Aorta (tissue), 5 donors: ENCODE measurements at regions not wholly inside any gene's neighbourhood (a gene's known extent, or its start where the extent isn't known, plus 50 kb on each side); places are given as distances from the start of the nearest gene placed in this dataset.
A peak's percentile ranks its signal among the peaks of the same experiment; 100 is the strongest.
"Not testable (repeated sequence)": the region's sequence is repeated elsewhere in the genome, so short reads cannot be mapped to it uniquely, and the experiment has no call there.

Source experiments
- ATAC-seq: fragments of 200-7000 bp; cut with Tn5 transposase; one replicate; pipeline ENCODE4 v1.9.1; 2022; ENCODE audit warnings: moderate library complexity; ENCODE audit not compliant: low FRiP score
- DNase-seq, 2 donors: peaks; one replicate each; pipeline ENCODE4 v3.0.0-alpha.2; 2020
- H3K27ac ChIP-seq, 2 donors: one replicate each; pipeline ENCODE4 v1.5.1; 2013; ENCODE audit warnings: low read length in 2 of 2, mild to moderate bottlenecking in 2 of 2, moderate library complexity in 2 of 2, control low read depth in 1 of 2, inconsistent platforms in 1 of 2, low read depth in 1 of 2
- H3K27me3 ChIP-seq, 2 donors: one replicate each; pipeline ENCODE4 v1.6.1; 2013; ENCODE audit warnings: control low read depth in 1 of 2, low read length in 1 of 2, mild to moderate bottlenecking in 1 of 2, moderate library complexity in 1 of 2; ENCODE audit not compliant: insufficient read depth in 2 of 2, control insufficient read depth in 1 of 2
- H3K36me3 ChIP-seq, 2 donors: one replicate each; pipeline ENCODE4 v1.6.1; 2013; ENCODE audit warnings: control low read depth in 1 of 2, low read length in 1 of 2, mild to moderate bottlenecking in 1 of 2; ENCODE audit not compliant: insufficient read depth in 2 of 2, control insufficient read depth in 1 of 2
- H3K4me1 ChIP-seq, 2 donors: one replicate each; pipeline ENCODE4 v1.6.1; 2013; ENCODE audit warnings: low read length in 2 of 2, control low read depth in 1 of 2, mild to moderate bottlenecking in 1 of 2, moderate library complexity in 1 of 2; ENCODE audit not compliant: insufficient read depth in 2 of 2, control insufficient read depth in 1 of 2
- H3K4me3 ChIP-seq, 2 donors: one replicate each; pipeline ENCODE4 v1.5.1; 2013; ENCODE audit warnings: low read length in 2 of 2, control low read depth in 1 of 2, mild to moderate bottlenecking in 1 of 2
- H3K9me3 ChIP-seq: one replicate; pipeline ENCODE4 v1.6.1; 2013; ENCODE audit warnings: mild to moderate bottlenecking, low read length; ENCODE audit not compliant: control insufficient read depth
- WGBS, 2 donors: extraction: QIAGEN DNeasy Blood & Tissue Kit; methylation state at CpG; one replicate each; pipeline ENCODE4 v1.1.7; 2013; 5-methylcytosine and 5-hydroxymethylcytosine counted together
- intact Hi-C, 2 donors: fragments of 100-400 bp; cut with DNase I; formaldehyde crosslinking; loops; one replicate each; pipeline versions ENCODE4 v1.14.2 to v1.15.0; 2022
- donor health status: healthy with polysubstance abuse.
- donor health status: Bipolar disorder and iron deficiency.
- donor health status: DM: no; HTN: no; CAD: no.
- donor health status: DM: no; HTN: no; CAD: no.
- donor health status: DM: yes; HTN: yes; CAD: no.

DNA sequence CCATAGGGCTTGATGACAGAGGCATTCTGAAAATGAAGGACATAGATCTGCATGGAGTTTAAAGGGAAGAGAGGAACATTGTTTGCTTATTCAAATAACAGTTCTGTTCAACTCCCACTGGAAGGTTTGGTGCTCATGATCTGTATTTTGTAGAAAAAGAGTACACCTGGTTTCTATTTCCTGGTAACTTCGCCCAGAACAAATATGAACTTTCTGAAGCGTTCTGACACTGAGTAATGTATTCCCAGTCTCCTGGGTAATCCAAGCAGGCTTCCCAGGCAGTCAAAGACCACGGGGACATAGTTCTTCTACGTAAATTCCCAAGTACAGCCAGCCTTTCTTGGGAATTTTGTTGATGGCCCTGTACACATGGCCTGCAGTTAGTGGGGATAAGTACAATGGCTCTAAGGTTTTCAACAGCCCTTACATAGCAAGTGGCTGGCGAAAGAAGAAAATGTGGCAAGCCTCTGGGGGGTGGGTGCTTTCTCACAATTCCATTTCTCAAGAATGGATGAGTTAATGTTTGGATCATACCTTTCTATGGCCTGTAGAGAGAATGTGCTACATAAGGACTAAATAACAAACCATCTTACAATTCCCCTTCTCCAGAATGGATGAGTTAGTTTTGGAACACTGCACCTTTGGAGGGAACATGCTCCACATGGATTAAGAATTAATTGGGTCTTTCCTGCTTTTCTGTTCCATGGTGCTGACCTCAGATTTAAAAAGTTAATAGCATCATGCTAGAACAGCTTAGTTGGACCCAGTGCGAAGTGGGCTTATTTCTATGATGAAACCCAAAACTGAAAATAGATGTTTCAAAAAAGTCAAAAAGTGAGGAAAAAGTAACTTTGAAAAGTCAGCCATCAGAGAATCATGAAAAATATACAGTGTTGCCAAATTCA lies 52.7 kb downstream of the COL6A6 start:
- H3K27ac ChIP-seq, result no peak overlapping the region
- H3K9me3 ChIP-seq, result no peaks in the 10 kb centered on the region
- H3K36me3 ChIP-seq, result no peaks in the 10 kb centered on the region
- intact Hi-C loops, result no loop called here
- 84 to 88% methylated on average over 6 of the region's 6 CpGs for WGBS, 2 donors
- DNase-seq (no peak), ATAC-seq (no peak)
- H3K4me1 ChIP-seq, result peaks cover 0 to 2% of the 10 kb centered on the region in 2 donors
- peaks cover 0 to 1% of the 10 kb centered on the region in 2 donors for H3K27me3 ChIP-seq
- no peak overlapping the region for H3K4me3 ChIP-seq

GRCh38 chr3:130572769-130573168 lies 55.8 kb downstream of the COL6A6 start:
- WGBS, 2 donors, result 2 to 10% methylated on average over 2 of the region's 2 CpGs
- ATAC-seq (no peak), DNase-seq (no peak)
- Histone ChIP-seq H3K4me1 (peaks cover 0 to 9% of the 10 kb centered on the region in 2 donors), H3K27ac (no peak overlapping the region), H3K27me3 (no peaks in the 10 kb centered on the region), H3K4me3 (no peak overlapping the region), H3K36me3 (no peaks in the 10 kb centered on the region), H3K9me3 (no peaks in the 10 kb centered on the region)
- intact Hi-C loops, result no loop called here

- peak overlapping the region; percentile 36 to 76 for H3K27ac ChIP-seq
- DNase-seq, result no peak
- peaks cover 0 to 14% of the 10 kb centered on the region in 2 donors for H3K4me1 ChIP-seq
- H3K9me3 ChIP-seq, result no peaks in the 10 kb centered on the region
- ATAC-seq, result peak; percentile 39
- no peaks in the 10 kb centered on the region for H3K27me3 ChIP-seq
- H3K4me3 ChIP-seq, result no peak overlapping the region
- no peaks in the 10 kb centered on the region for H3K36me3 ChIP-seq
- intact Hi-C loops, result no loop called here
- WGBS, 2 donors, result 42 to 51% methylated on average over 3 of the region's 3 CpGs
Measured at GRCh38 chr3:130576375-130577266, 59.6 kb downstream of the COL6A6 start.

GRCh38 chr3:130582457-130583153 lies 65.6 kb downstream of the COL6A6 start:
- ATAC-seq (peak; percentile 22), DNase-seq (no peak)
- H3K4me3 ChIP-seq, result no peak overlapping the region
- H3K4me1 ChIP-seq, result peaks cover 0 to 5% of the 10 kb centered on the region in 2 donors
- intact Hi-C loops, result no loop called here
- H3K9me3 ChIP-seq, result no peaks in the 10 kb centered on the region
- H3K36me3 ChIP-seq, result no peaks in the 10 kb centered on the region
- H3K27me3 ChIP-seq, result no peaks in the 10 kb centered on the region
- peak overlapping the region; percentile 51 to 59 for H3K27ac ChIP-seq

DNA sequence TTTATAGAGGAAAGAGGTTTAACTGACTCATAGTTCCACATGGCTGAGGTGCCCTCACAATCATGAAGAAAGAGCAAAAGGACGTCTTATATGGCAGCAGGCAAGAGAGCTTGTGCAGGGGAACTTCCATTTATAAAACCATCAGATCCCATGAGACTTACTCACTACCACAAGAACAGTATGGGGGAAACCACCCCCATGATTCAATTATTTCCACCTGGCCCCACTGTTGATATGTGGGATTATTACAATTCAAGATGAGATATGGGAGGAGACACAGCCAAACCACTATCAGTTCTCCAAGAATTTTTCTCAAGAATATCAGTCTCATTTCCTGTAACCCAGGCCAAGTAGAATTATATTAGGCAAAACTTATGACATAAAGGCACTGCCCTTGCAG lies 77.8 kb downstream of the COL6A6 start:
- H3K9me3 ChIP-seq, H3K27me3 ChIP-seq, H3K27ac ChIP-seq, H3K4me1 ChIP-seq, intact Hi-C loops, H3K4me3 ChIP-seq, ATAC-seq, H3K36me3 ChIP-seq, DNase-seq: not testable (repeated sequence)
- WGBS, 2 donors, result 68 to 81% methylated on average over 1 of the region's 1 CpG

DNA sequence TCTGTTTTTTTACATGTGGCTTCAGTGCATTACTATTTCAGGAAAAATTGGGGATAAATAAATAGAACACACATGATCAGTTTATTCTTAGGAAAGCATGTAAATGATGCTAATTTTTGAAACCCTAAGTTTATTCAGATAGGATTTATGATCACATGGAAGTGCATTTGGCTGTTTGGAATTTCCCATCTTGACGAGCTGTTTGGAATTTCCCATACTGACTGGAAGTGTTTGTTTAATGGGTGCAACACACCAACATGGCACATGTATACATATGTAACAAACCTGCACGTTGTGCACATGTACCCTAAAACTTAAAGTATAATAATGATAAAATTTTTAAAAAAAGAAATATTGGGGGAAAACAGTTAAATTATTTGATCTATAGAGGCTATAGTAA lies 79.5 kb downstream of the COL6A6 start:
- 71 to 74% methylated on average over 2 of the region's 2 CpGs for WGBS, 2 donors

DNA sequence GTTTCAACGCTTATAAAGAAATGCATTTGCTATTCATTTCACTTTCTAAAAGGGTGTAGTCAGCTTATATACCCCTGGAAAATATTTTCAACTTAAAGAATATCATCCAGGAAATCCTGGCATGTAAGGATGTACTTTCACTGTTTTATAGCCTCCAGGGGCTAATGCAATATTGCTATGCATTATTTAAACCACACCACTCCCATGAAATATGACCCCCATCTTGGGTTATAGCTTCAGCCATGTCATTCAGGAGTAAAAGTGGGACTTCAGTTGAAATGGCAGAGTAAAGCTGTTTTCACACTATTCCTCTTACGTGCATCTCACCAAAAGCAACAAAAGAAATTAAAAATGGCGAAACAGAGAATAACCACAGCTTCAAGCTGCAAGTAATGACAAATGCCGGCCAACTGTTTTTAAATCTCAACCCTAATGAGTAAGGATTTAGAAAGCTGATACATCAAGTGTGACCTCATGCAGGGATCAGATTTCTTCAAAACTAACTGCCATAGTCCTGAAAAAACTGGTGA lies 84.5 kb downstream of the COL6A6 start:
- Histone ChIP-seq H3K27me3 (no peaks in the 10 kb centered on the region), H3K27ac (no peak overlapping the region)
- 77 to 78% methylated on average over 4 of the region's 4 CpGs for WGBS, 2 donors

More for the DNA sequence above, 79.5 kb downstream of the COL6A6 start:
- H3K36me3 ChIP-seq, result no peaks in the 10 kb centered on the region
- H3K27me3 ChIP-seq, result no peaks in the 10 kb centered on the region
- intact Hi-C loops, result no loop called here
- no peak overlapping the region for H3K4me3 ChIP-seq
- ATAC-seq, result no peak
- H3K9me3 ChIP-seq, result no peaks in the 10 kb centered on the region
- H3K4me1 ChIP-seq, result no peaks in the 10 kb centered on the region
- H3K27ac ChIP-seq, result no peak overlapping the region
- no peak for DNase-seq

GRCh38 chr3:130604806-130605205 lies 87.8 kb downstream of the COL6A6 start:
- Histone ChIP-seq H3K36me3 (no peaks in the 10 kb centered on the region), H3K9me3 (no peaks in the 10 kb centered on the region), H3K27ac (no peak overlapping the region), H3K4me1 (no peaks in the 10 kb centered on the region), H3K4me3 (no peak overlapping the region), H3K27me3 (no peaks in the 10 kb centered on the region)
- WGBS, 2 donors, result 96 to 97% methylated on average over 1 of the region's 1 CpG
- DNase-seq, result no peak
- no peak for ATAC-seq
- intact Hi-C loops, result no loop called here

More for the DNA sequence above, 84.5 kb downstream of the COL6A6 start:
- Histone ChIP-seq H3K4me3 (no peak overlapping the region), H3K9me3 (no peaks in the 10 kb centered on the region), H3K4me1 (no peaks in the 10 kb centered on the region), H3K36me3 (no peaks in the 10 kb centered on the region)
- DNase-seq (no peak), ATAC-seq (no peak)
- intact Hi-C loops, result no loop called here
